HepG2 (cell line): ENCODE measurements at regions not wholly inside any gene's neighbourhood (a gene's known extent, or its start where the extent isn't known, plus 50 kb on each side); places are given as distances from the start of the nearest gene placed in this dataset.

Experiments
- ATAC-seq: fragments of 200-7000 bp; cut with Tn5 transposase; 3 replicates; pipeline ENCODE4 v1.9.1; 2020; ENCODE audit warnings: mild to moderate bottlenecking, moderate library complexity
- BruUV-seq: library from RNA; stranded (reverse); fragments of 400-500 nt; replicated peaks from 2 replicates; lab custom pipeline; 2021; lab: Mats Ljungman, UMichigan
- CTCF ChIA-PET: fragments of 300-600 bp; formaldehyde crosslinking; extraction: SDS; loops from one replicate; lab custom pipeline; 2021; ENCODE audit warnings: low total read pairs, inconsistent platforms, low intra/inter-chr PET ratio; lab: Yijun Ruan, JAX
- POLR2A ChIA-PET: fragments of 350-600 bp; sonication (Branson Sonifier 250); formaldehyde crosslinking; loops from one replicate; lab custom pipeline; 2020; ENCODE audit warnings: antibody characterized with exemption, inconsistent platforms; lab: Yijun Ruan, JAX
- DNase-seq: peaks from one replicate; pipeline ENCODE4 v3.0.0-alpha.2; 2015; ENCODE audit warnings: low spot score
- FAIRE-seq: peaks from 3 replicates; lab custom pipeline; 2011; peaks lifted over from hg19 to GRCh38; lab: Jason Lieb, UNC
- H2AFZ ChIP-seq: one replicate; pipeline ENCODE4 v1.6.1; 2011; ENCODE audit warnings: low read length, inconsistent platforms
- H3K27ac ChIP-seq: fragments of 300-600 bp; 3 replicates; pipeline ENCODE4 v1.8.0; 2011; ENCODE audit warnings: mixed run types, mild to moderate bottlenecking, mixed read lengths, low read length, inconsistent platforms; ENCODE audit not compliant: insufficient read depth; ENCODE audit errors: extremely low read length
- H3K27me3 ChIP-seq, 2 experiments: fragments of 200-600 bp in 1 of 2; 2 replicates in 1 of 2; 3 replicates in 1 of 2; pipeline versions ENCODE4 v1.6.0 to v1.8.0; 2011; ENCODE audit warnings: low read length in 2 of 2, mild to moderate bottlenecking in 2 of 2, moderate library complexity in 2 of 2, inconsistent platforms in 1 of 2; ENCODE audit not compliant: insufficient read depth in 2 of 2, control insufficient read depth in 1 of 2
- H3K36me3 ChIP-seq, 2 experiments: fragments of 200-600 bp in 1 of 2; replicated peaks in 1 of 2; 2 replicates in 1 of 2; 3 replicates in 1 of 2; pipeline versions ENCODE4 v1.5.1 to v1.8.0; 2011; ENCODE audit warnings: low read length in 2 of 2, inconsistent platforms in 1 of 2; ENCODE audit not compliant: insufficient read depth in 2 of 2, control insufficient read depth in 1 of 2
- H3K4me1 ChIP-seq: 2 replicates; pipeline ENCODE4 v1.5.1; 2012; ENCODE audit warnings: low read length, inconsistent platforms; ENCODE audit not compliant: insufficient read depth
- H3K4me2 ChIP-seq: 2 replicates; pipeline ENCODE4 v1.6.0; 2011; ENCODE audit warnings: low read depth, low read length, inconsistent platforms
- H3K4me3 ChIP-seq, 3 experiments: fragments of 200-600 bp in 1 of 3; sonication (generic), shearing (Covaris generic) in 1 of 3; replicated peaks in 1 of 3; 2 replicates each; pipeline ENCODE4 v1.5.1; 2011 to 2016; ENCODE audit warnings: low read length in 3 of 3, inconsistent platforms in 2 of 3, low read depth in 2 of 3, mild to moderate bottlenecking in 2 of 3, control low read depth in 1 of 3, mixed read lengths in 1 of 3; ENCODE audit not compliant: insufficient read depth in 1 of 3
- H3K79me2 ChIP-seq: one replicate; pipeline ENCODE4 v1.6.1; 2011; ENCODE audit warnings: low read length, inconsistent platforms; ENCODE audit not compliant: insufficient read depth
- H3K9ac ChIP-seq: 2 replicates; pipeline ENCODE4 v1.6.0; 2011; ENCODE audit warnings: mild to moderate bottlenecking, low read depth, low read length, inconsistent platforms; ENCODE audit not compliant: insufficient read depth
- H3K9me3 ChIP-seq: 2 replicates; pipeline ENCODE4 v1.5.1; 2012; ENCODE audit warnings: mild to moderate bottlenecking, low read length
- H4K20me1 ChIP-seq: 2 replicates; pipeline ENCODE4 v1.6.0; 2011; ENCODE audit warnings: inconsistent platforms, mild to moderate bottlenecking, low read length, moderate library complexity; ENCODE audit not compliant: insufficient read depth
- AHR ChIP-seq: IDR thresholded peaks from 2 replicates; pipeline ENCODE4 v1.6.1; 2018; ENCODE audit warnings: missing genetic modification reagents, missing compliant biosample characterization
- DR1 ChIP-seq: sonication (generic); formaldehyde crosslinking; IDR thresholded peaks from 2 replicates; pipeline ENCODE4 v1.8.0; 2021; ENCODE audit warnings: mild to moderate bottlenecking, missing genetic modification reagents, inconsistent platforms
- GLI4 ChIP-seq: sonication (generic); formaldehyde crosslinking; IDR thresholded peaks from 2 replicates; pipeline ENCODE4 v1.5.1; 2020; ENCODE audit warnings: missing genetic modification reagents, mild to moderate bottlenecking, moderate library complexity, borderline replicate concordance
- KAT2B ChIP-seq: fragments of 150-350 bp; IDR thresholded peaks from 2 replicates; pipeline ENCODE4 v1.6.1; 2014; ENCODE audit warnings: low read depth, low read length, borderline replicate concordance
- KLF11 ChIP-seq: IDR thresholded peaks from 2 replicates; pipeline ENCODE4 v1.6.1; 2016; ENCODE audit warnings: missing compliant biosample characterization
- MIXL1 ChIP-seq: IDR thresholded peaks from 2 replicates; pipeline ENCODE4 v1.6.1; 2016
- MLX ChIP-seq: IDR thresholded peaks from 2 replicates; pipeline ENCODE4 v1.6.1; 2016
- MTF1 ChIP-seq: sonication (generic); formaldehyde crosslinking; IDR thresholded peaks from 2 replicates; pipeline ENCODE4 v1.5.0; 2020; ENCODE audit warnings: missing genetic modification reagents
- POLR2AphosphoS5 ChIP-seq: IDR thresholded peaks from 2 replicates; pipeline ENCODE4 v1.6.1; 2012; ENCODE audit warnings: low read depth, low read length
- SIN3A ChIP-seq: IDR thresholded peaks from 2 replicates; pipeline ENCODE4 v1.6.1; 2011; ENCODE audit warnings: low read depth, mild to moderate bottlenecking, control low read depth, low read length, borderline replicate concordance
- SP2 ChIP-seq: sonication (generic); formaldehyde crosslinking; IDR thresholded peaks from 2 replicates; pipeline ENCODE4 v1.5.1; 2020; ENCODE audit warnings: mild to moderate bottlenecking, missing genetic modification reagents
- ZFP90 ChIP-seq: sonication (generic); formaldehyde crosslinking; IDR thresholded peaks from 2 replicates; pipeline ENCODE4 v1.8.0; 2022; ENCODE audit warnings: missing genetic modification reagents, mild to moderate bottlenecking, inconsistent platforms, borderline replicate concordance
- ZNF503 ChIP-seq: sonication (generic); formaldehyde crosslinking; IDR thresholded peaks from 2 replicates; pipeline ENCODE4 v1.4.0; 2020; ENCODE audit warnings: missing genetic modification reagents
- ZNF564 ChIP-seq: sonication (generic); formaldehyde crosslinking; IDR thresholded peaks from 2 replicates; pipeline ENCODE4 v1.8.1; 2023; ENCODE audit warnings: mild to moderate bottlenecking, missing genetic modification reagents
- ZNF747 ChIP-seq: sonication (generic); formaldehyde crosslinking; IDR thresholded peaks from 2 replicates; pipeline ENCODE4 v1.8.1; 2023; ENCODE audit warnings: missing genetic modification reagents, mild to moderate bottlenecking, borderline replicate concordance
- ZNF777 ChIP-seq: sonication (generic); formaldehyde crosslinking; IDR thresholded peaks from 2 replicates; pipeline ENCODE4 v1.4.0; 2020; ENCODE audit warnings: missing genetic modification reagents
- ZNF879 ChIP-seq: sonication (generic); formaldehyde crosslinking; IDR thresholded peaks from 2 replicates; pipeline ENCODE4 v1.8.1; 2023; ENCODE audit warnings: missing genetic modification reagents
- WGBS: methylation state at CpG from one replicate; pipeline ENCODE4 v1.1.6; 2017; ENCODE audit warnings: low lambda C conversion rate; 5-methylcytosine and 5-hydroxymethylcytosine counted together
- in situ Hi-C: cut with HindIII; loops from 2 replicates; pipeline ENCODE4 v1.10.0; 2017; ENCODE audit warnings: low pct_unique_long_range_greater_than_20kb; ENCODE audit not compliant: extremely low pct_ligation_motif_present
- intact Hi-C: fragments of 100-400 bp; cut with micrococcal nuclease; formaldehyde crosslinking; loops from one replicate; pipeline ENCODE4 v1.10.0; 2022; ENCODE audit not compliant: unreplicated experiment

DNA sequence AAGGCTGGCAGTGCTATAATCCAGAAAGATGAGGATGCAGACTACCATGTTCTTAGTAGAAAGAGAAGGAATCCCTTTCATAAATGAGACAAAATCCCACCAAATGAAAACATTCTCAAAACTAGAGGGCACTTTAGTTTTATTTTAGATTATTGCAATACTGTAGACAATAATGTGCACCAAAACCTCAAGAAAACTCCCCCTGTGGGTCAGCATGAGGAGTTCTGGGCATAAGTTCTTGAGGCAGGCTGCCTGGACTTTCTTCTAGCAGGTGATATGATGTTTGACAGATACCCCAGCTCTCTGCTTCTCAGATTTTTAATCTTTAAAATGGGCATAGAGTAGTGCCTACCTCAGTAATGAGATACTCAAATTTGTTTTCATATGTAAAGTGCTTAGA lies 196.3 kb upstream of the CTNND2 start:
- CTCF ChIA-PET = no interaction called here
- no peak overlapping the region for H3K4me2 ChIP-seq
- TF ChIP-seq ZNF879 (CRISPR knock-in tag) (no peak), DR1 (CRISPR knock-in tag) (no peak), ZNF747 (CRISPR knock-in tag) (no peak), ZNF503 (CRISPR knock-in tag) (no peak)
- TF ChIP-seq, all 625 proteins: peak for 0
- ATAC-seq (no peak), FAIRE-seq (no peak), DNase-seq (no peak)
- no peak overlapping the region for H2AFZ ChIP-seq
- no peaks in the 10 kb centered on the region for H3K36me3 ChIP-seq
- H3K27ac ChIP-seq = no peak overlapping the region
- BruUV-seq = no TSS peak
- H3K4me3 ChIP-seq = no peak overlapping the region
- in situ Hi-C loops (no loop called here), intact Hi-C loops (no loop called here)
- H3K4me1 ChIP-seq = no peaks in the 10 kb centered on the region
- no peaks in the 10 kb centered on the region for H3K27me3 ChIP-seq
- H3K79me2 ChIP-seq = no peaks in the 10 kb centered on the region
- no peaks in the 10 kb centered on the region for H4K20me1 ChIP-seq
- H3K9ac ChIP-seq = no peak overlapping the region
- POLR2A ChIA-PET = no interaction called here
- peaks cover 81% of the 10 kb centered on the region for H3K9me3 ChIP-seq

DNA sequence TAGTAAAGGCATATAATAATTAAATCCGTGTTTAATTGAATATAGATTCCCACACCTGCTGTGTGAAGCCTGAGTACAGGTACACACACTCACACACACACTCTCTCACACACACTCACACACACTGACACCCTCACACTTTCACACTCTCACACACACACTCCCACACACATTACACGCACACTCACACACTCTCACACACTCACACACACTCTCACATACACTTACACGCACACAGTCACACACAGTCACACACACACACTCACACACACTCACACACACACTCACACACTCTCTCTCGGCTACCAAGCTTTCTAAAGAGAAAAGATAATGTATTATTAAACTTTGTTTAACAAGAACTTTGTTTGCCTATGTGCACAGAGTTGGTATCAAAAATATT lies 195.1 kb upstream of the CTNND2 start:
- Histone ChIP-seq H3K9me3 (peaks cover 89% of the 10 kb centered on the region), H3K36me3 (no peaks in the 10 kb centered on the region), H3K27me3 (no peaks in the 10 kb centered on the region), H4K20me1 (no peaks in the 10 kb centered on the region), H3K4me3 (no peak overlapping the region)
- POLR2A ChIA-PET = no interaction called here
- no peak for DNase-seq
- in situ Hi-C loops = no loop called here
- CTCF ChIA-PET = no interaction called here
- under 1% methylated on average over 4 of the region's 4 CpGs for WGBS
- TF ChIP-seq ZNF777 (CRISPR knock-in tag) (no peak), KLF11 (no peak), AHR (CRISPR knock-in tag) (no peak), ZFP90 (CRISPR knock-in tag) (no peak), MIXL1 (CRISPR knock-in tag) (no peak), GLI4 (CRISPR knock-in tag) (no peak), KAT2B (no peak), MTF1 (CRISPR knock-in tag) (no peak), ZNF564 (CRISPR knock-in tag) (no peak), SIN3A (no peak), SP2 (CRISPR knock-in tag) (no peak), POLR2AphosphoS5 (no peak), MLX (CRISPR knock-in tag) (no peak)
- TF ChIP-seq, all 625 proteins: peak for 0
- intact Hi-C loops = no loop called here
- Histone ChIP-seq H3K9ac (no peak overlapping the region), H3K79me2 (no peaks in the 10 kb centered on the region), H3K4me1 (no peaks in the 10 kb centered on the region), H3K4me2 (no peak overlapping the region), H2AFZ (no peak overlapping the region), H3K27ac (no peak overlapping the region)
- no peak for ATAC-seq
- FAIRE-seq = no peak
- no TSS peak for BruUV-seq
